Sciatic nerve (tissue), 2 donors: ENCODE measurements at regions not wholly inside any gene's neighbourhood (a gene's known extent, or its start where the extent isn't known, plus 50 kb on each side); places are given as distances from the start of the nearest gene placed in this dataset.
"Not testable (repeated sequence)": the region's sequence is repeated elsewhere in the genome, so short reads cannot be mapped to it uniquely, and the experiment has no call there.

Experiments
- ATAC-seq: fragments of 200-7000 bp; cut with Tn5 transposase; one replicate; pipeline ENCODE4 v1.9.1; 2020; ENCODE audit warnings: mild to moderate bottlenecking, moderate library complexity
- DNase-seq: peaks from one replicate; pipeline ENCODE4 v3.0.0-alpha.2; 2020; ENCODE audit warnings: low spot score
- intact Hi-C: fragments of 100-400 bp; cut with DNase I; formaldehyde crosslinking; loops from one replicate; pipeline ENCODE4 v1.14.2; 2022
- donor health status: DM: no; HTN: no; CAD: no.
- donor health status: DM: no; HTN: no; CAD: no.

DNA sequence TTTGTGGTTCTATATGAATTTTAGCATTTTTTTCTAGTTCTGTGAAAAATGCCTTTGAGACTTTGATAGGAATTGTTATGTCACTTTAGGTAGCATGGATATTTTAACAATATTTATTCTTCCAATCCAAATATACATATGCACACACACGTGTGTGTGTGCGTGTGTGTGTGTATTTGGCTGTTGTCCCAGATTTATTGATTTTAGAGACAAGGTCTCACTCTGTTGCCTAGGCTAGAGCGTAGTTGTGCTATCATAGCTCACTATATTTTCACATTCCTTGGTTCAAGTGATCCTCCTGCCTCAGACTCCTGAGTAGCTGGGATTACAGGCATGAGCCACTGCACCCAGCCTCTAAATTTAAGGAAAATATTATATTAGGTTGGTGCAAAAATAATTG lies 162.5 kb upstream of the TRIM24 start:
- intact Hi-C loops = no loop called here
- no peak for DNase-seq
- ATAC-seq = no peak

DNA sequence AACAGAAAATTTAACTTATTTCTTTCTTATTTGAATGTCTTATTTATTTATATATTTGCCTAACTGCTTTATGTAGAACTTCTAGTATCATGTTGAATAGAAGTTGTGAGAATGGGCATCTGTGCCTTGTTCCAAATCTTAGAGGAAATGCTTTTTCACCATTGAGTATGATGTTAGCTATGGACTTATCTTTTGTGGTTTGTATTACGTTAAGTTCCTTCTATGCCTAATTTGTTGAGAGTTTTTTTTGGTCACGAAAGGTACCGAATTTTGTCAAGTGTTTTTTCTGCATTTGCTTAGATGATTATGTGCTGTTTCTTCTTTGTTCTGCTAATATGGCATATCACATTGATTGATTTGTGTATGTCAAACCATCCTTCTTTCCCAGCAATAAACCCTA lies 161.0 kb upstream of the TRIM24 start:
- no peak for ATAC-seq
- intact Hi-C loops = no loop called here
- no peak for DNase-seq

DNA sequence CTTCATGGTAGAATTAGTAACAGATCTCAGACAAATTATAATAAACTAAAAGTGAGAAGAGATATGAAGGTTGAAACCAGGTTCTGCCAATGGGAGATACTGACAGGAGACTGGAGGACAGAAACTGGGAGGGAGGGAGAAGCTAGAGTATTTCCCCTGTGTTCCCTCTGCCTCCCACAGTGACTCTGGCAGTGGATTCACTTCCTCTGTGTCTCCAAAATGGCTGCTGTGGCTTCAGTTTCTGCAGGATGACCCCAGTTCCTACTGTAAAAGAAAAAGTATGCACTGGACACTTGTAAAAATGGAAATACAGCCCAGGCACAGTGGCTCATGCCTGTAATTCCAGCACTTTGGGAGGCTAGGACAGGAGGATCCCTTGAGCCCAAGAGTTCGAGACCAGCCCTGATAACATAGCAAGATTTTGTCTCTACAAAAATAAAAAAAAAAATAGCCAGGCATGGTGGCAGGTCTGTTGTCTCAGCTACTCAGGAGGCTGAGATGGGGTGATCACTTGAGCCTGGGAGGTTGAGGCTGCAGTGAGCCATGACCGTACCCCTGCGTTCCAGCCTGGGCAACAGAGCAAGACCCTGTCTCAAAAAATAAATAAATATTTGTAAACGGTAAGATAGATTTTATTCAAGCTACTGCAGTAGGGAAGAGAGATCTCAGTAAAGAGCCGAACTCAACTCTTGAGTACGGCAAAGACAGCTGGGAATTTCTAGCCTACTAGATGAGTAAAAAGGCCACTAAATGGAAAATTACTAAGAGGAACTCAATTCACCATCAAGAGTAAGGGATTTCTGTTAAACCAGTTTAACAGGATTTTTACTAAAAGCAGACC lies 156.6 kb upstream of the TRIM24 start:
- DNase-seq (no peak), ATAC-seq (no peak)
- intact Hi-C loops = loop anchor here (5.0 kb wide), 1 partner anchor 504 kb away; no protein-coding TSS in a partner anchor

DNA sequence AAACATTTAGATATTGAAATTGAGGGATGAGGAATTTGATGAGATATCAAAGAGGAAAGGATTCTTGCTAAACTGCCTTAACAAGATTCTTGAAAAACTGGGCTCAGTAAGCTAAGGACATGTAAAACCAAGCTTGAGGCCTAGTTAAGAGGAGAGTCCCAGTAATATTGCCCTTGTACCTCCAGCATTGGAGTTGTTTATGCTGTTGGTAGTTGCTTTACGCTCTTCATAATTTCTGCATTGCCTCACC lies 156.1 kb upstream of the TRIM24 start:
- ATAC-seq (no peak), DNase-seq (no peak)
- intact Hi-C loops = loop anchor here (5.0 kb wide), 1 partner anchor 503 kb away; no protein-coding TSS in a partner anchor

DNA sequence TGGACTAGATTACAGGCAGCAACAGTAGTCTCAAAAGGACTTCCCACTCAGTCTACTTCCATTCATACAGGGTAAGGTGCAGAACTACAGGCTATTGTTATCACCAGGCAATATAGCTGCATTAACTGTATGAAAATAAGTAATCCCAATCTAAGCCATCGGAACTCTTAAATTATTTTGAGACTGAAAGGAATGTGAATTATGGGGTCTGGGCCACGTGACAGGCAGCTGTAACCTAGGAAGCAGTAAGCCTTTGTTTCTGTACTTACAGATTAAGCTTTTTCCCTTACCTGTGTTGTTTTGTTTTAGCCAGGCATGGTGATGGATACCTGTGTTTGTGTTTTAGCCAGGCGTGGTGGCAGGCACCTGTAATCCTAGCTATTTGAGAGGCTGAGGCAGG lies 152.4 kb upstream of the TRIM24 start:
- ATAC-seq (no peak), DNase-seq (no peak)
- intact Hi-C loops = no loop called here

DNA sequence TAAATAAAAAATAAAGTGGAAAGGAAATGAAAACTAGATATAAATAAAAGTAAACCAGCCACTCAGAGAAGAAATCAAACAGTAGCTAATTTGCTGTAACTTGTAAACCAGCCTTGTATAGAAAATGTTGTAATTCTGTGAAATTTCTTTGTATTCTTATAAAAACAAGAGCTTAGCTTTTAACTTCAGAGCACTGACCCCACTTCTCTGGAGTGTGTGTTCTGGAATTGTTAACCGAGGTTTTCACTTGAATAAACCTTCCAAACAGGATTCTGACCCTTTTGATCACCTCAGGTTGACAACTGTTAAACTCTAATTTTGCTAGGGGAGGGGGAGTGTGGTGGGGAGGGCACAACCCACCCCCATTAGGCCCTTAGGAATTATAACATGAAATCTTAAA lies 151.9 kb upstream of the TRIM24 start:
- ATAC-seq (no peak), DNase-seq (no peak)
- intact Hi-C loops = no loop called here

DNA sequence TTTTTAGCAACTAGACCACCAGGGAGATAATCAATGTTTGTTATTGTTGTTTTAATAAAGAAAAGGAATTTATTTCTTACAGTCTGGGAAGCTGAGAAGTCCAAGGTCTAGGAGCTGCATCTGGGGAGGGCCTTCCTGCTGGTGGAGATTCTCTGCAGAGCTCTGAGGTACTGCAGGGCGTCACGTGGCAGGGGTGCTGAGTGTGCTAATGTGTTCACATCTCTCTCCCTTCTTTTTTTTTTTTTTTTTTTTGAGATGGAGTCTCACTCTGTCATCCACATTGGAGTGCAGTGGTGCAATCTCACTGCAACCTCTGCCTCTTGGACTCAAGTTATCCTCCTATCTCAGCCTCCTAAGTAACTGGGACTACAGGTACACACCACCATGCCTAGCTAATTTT lies 150.9 kb upstream of the TRIM24 start:
- intact Hi-C loops = no loop called here

DNA sequence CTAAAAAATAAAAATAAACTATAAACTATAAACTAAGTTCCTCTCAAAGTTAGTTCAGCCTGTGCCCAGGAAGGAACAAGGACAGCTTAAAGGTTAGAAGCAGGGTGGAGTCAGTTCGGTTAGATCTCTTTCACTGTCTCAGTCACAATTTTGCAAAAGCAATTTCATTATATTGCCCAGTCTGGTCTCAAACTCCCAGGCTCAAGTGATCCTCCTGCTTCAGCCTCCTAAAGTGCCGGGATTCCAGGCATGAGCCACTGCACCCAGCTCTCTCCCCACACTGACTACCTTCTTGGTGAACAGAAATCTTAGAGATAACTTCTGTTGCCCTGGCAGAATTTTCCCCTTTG lies 146.3 kb upstream of the TRIM24 start:
- intact Hi-C loops = no loop called here
- ATAC-seq (no peak), DNase-seq (no peak)

More for the DNA sequence above, 150.9 kb upstream of the TRIM24 start:
- ATAC-seq (no peak), DNase-seq (no peak)

DNA sequence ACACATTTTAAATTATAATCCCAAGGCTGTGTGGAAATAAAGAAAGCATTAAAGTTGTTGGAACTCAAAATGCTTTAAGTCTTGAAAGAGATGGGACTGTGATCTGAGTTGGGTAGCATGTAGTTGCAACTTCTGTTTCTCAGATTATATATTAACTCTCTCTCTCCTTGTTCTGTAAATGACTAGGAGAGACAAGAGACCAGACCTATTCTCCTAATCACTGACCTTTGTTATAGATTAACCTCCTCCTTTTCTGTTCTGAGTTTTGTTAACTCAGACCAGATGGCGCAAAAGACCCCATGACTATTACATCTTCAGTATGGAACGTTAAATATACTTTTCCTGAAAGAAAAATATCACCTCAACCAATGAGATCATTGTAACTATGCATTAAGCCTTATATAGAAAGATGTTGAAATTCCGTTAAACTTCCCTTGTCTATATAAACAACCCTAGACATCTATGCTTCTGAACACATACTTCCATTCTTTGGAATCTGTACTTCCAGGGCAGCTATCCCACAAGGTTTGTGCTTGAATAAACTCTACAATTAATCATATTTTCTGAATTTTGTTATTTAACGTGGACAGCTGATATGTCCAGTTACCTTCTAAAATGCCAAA lies 143.5 kb upstream of the TRIM24 start:
- intact Hi-C loops = no loop called here
- DNase-seq (no peak), ATAC-seq (no peak)

DNA sequence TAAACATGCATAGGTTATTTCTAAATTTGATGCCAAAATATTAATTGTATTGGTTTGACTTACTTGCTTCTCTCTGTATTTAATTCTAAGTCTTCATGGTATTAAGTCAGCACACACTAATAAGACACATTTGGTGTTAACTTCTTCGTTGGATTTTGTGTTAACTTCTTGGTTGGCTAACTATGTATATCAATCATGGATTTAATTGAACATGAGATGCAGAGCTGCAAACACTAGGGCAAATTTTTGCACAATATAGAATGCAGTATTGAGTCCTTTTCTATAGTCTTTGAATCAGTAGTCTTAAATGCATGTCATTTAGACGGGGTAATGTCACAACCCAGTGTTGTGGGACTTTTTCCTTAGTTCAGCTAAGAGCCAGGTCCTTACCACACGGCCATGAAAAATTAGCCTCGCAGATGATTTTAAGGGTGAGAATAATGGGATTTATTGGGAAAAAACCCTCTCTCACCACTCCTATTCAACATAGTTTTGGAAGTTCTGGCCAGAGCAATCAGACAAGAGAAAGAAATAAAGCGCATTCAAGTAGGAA lies 142.9 kb upstream of the TRIM24 start:
- DNase-seq (no peak), ATAC-seq (no peak)
- intact Hi-C loops = no loop called here

DNA sequence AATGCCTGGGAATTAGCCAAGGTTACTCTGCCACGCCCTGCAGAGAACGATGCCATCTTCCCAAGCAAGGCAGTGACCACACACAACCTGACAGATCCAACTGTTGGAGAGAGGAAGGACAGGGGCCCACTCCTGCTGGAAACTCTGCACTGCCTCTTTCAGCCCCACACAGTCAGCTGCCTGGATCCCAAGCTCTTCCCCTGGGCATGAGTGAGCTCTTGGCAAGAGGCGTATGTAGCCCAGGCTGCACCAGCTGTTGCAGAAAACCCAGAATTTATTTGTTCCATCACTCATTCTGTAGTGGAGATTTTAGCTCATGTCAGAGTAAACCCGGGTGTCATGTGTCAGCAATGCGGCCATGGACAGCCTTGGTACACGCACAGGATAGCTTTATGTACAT lies 135.1 kb upstream of the TRIM24 start:
- intact Hi-C loops = no loop called here
- no peak for ATAC-seq
- DNase-seq = no peak

DNA sequence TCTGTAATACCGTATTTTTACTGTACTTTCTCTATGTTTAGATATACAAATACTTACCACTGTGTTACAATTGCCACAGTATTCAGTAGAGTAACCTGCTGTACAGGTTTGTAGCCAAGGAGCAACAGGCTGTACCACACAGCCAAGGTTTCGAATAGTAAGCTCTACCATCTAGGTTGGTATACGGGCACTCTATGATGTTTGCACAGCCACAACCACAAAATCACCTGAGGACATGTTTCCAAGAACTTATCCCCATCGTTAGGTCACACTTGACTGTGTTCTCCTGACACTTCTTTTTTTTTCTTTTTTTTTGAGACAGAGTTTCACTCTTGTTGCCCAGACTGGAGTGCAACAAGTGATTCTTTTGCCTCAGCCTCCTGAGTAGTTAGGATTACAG lies 134.6 kb upstream of the TRIM24 start:
- ATAC-seq = no peak
- intact Hi-C loops = no loop called here
- no peak for DNase-seq

DNA sequence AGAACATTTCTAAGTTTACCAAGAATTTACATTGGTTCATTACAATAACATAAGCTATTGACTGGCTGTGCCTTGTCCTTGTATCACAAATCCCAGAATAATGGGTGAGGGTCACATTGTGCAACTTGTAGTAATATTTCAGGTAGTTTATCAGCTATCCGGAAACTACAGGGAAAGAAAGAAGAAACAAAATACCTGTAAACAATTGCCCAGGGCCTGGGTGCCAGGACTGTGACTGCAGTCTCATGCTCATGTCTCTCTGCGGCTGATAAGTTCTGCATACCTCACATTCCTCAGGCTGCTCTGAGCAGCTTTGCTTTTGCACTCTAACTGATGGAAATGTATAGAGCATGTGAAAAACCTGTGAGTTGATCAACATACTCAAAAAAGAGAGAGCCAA lies 131.8 kb upstream of the TRIM24 start:
- ATAC-seq = no peak
- no peak for DNase-seq
- intact Hi-C loops = no loop called here

DNA sequence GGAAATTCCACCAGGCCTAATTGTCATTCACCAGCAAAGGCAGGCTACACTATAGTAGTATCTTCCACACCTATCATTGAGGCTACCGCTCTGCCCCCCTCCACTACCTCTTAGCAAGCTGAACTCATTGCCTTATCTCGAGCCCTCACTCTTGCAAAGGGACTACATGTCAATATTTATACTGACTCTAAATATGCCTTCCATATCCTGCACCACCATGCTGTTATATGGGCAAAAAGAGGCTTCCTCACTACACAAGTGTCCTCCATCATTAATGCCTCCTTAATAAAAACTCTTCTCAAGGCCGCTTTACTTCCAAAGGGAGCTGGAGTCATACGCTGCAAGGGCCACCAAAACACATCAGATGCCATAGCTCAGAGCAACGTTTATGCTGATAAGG lies 127.2 kb upstream of the TRIM24 start:
- DNase-seq, ATAC-seq, intact Hi-C loops: not testable (repeated sequence)

DNA sequence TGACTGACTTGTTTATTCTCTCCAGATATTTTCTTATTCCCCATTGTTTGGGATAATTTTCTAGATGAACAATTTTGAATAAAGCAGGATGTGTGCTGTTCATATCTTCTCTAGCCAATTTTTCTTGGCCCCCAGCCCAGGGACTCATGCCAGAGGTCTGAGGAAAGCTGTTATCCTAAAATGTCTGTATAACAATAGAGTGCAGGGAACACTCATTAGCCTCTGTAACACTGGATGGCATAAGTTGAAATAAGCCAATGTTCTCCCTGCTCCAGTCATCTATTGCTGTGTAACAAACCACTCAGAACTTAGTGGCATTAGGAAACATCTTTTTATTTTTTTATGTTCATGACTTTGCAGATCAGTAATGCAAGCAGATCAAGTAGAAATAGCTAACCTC lies 121.7 kb upstream of the TRIM24 start:
- intact Hi-C loops = no loop called here
- DNase-seq (peak; percentile 63), ATAC-seq (no peak)

DNA sequence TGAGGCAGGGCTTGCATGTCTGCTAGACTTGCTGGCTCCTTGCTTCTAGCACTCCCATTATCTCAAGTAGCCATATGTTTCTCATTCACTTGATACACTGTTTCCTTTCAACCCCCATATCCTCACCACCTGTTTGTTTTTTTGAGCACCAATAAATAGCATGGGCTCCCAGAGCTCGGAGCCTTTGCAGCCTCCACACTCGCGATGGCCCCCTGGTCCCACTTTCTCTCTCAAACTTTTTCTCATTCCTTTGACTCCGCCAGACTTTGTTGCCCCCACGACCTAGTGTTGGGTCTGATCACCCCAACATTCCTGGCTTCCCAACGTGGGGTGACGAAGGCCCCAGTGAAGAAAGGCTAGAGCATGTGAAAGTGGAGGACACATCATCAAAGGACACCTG lies 120.8 kb upstream of the TRIM24 start:
- intact Hi-C loops, DNase-seq: not testable (repeated sequence)

DNA sequence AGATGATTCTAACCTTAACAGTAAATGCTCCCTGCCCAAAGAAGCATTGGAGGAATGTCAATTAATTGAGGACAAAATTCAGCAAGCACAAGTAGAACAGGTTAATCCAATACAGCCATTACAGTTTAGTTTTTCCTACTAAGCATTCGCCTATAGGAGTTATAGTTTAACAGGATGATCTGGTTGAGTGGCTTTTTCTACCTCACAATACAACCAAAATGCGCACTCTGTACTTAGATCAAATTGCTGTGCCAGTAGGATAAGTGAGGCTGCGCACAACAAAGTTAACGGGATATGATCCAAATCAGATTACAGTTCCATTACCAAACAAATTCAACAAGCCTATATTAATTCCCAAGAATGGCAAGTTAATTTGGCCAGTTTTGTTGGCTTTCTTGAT lies 117.1 kb upstream of the TRIM24 start:
- intact Hi-C loops = no loop called here
- ATAC-seq = no peak
- no peak for DNase-seq

More for the DNA sequence above, 120.8 kb upstream of the TRIM24 start:
- not testable (repeated sequence) for ATAC-seq

DNA sequence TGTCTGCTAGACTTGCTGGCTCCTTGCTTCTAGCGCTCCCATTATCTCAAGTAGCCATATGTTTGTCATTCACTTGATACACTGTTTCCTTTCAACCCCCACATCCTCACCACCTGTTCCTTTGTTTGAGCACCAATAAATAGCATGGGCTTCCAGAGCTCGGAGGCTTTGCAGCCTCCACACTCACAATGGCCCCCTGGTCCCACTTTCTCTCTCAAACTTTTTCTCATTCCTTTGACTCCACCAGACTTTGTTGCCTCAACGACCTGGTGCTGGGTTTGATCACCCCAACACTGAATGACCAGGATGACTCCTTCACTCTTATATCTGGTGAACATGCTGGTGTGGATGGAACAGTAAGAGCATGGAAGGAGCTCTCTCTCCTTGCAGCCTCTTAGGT lies 114.5 kb upstream of the TRIM24 start:
- ATAC-seq = no peak
- intact Hi-C loops = no loop called here

DNA sequence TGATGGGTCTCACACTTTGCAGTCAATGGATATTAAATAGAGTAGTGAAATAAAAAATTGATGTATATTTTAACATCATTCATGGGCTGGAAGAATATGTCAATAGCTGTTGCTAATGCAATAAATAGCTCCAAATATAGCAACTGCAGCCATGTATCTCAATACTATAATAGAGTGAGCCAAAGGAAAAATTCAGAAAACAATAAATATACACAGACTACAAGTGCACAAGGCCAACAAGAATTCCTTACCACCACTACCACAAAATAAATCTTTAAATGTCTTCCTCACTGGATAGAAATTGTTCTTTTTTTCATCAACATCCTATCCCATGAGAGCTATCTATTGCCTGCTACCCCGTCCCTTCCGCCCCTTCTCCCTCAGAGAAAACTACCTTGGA lies 113.1 kb upstream of the TRIM24 start:
- intact Hi-C loops = no loop called here
- no peak for DNase-seq
- no peak for ATAC-seq

More for the DNA sequence above, 114.5 kb upstream of the TRIM24 start:
- DNase-seq = no peak

DNA sequence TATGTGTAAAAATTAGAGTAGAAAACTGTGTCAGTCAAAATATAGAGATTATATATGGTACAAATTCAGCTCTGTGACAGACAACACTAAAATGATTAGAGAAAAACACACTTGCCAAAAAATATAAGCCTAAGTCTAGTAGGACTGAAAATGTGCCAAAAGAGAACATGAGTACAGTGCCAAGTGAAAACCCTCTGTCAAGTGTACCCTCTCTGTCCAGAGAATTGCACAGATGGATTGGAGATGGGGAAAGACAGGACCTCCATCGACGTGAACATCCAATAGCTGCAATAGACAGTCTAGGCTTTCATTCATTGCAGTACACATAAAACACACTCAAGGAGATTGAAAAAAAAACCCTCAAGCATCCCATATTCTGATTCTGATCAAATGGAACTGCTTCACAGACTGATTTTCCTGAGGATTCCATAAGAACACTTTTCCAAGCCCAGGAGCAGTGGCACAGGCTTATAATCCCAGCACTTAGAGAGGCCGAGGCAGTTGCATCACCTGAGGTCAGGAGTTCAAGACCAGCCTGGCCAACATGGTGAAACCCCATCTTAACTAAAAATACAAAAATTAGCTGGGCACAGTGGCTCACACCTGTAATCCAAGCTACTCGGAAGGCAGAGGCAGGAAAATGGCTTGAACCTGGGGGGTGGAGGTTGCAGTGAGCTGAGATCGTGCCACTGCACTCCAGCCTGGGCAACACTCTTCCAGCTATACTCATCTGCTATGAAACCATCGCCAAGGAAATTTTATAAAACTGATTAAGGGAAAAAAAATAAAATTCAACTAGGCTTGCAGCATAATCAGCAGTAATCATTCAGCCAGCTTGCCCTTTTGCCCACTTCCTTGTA lies 110.0 kb upstream of the TRIM24 start:
- intact Hi-C loops = no loop called here
- ATAC-seq (no peak), DNase-seq (no peak)
